KOPT-K1 (cell line): ENCODE measurements at regions not wholly inside any gene's neighbourhood (a gene's known extent, or its start where the extent isn't known, plus 50 kb on each side); places are given as distances from the start of the nearest gene placed in this dataset.

ENCODE experiments used
- H3K27ac ChIP-seq: fragments of 200-600 bp; sonication (generic); 2 replicates; pipeline ENCODE4 v1.5.1; 2016; ENCODE audit warnings: antibody characterized with exemption, mild to moderate bottlenecking, low read depth, low read length; ENCODE audit not compliant: poor library complexity, severe bottlenecking
- H3K36me3 ChIP-seq: fragments of 200-600 bp; sonication (generic); 2 replicates; pipeline ENCODE4 v1.5.1; 2017; ENCODE audit warnings: antibody characterized with exemption, mild to moderate bottlenecking, low read length, moderate library complexity; ENCODE audit not compliant: insufficient read depth
- H3K9me3 ChIP-seq: fragments of 200-600 bp; sonication (generic); 2 replicates; pipeline ENCODE4 v1.5.1; 2017; ENCODE audit warnings: antibody characterized with exemption, low read length, mild to moderate bottlenecking; ENCODE audit not compliant: insufficient read depth, poor library complexity, severe bottlenecking

- H3K36me3 ChIP-seq = no peaks in the 10 kb centered on the region
- H3K27ac ChIP-seq = no peak overlapping the region
- no peaks in the 10 kb centered on the region for H3K9me3 ChIP-seq
Measured at GRCh38 chr2:61707984-61708852, 145.6 kb downstream of the FAM161A start.

- no peak overlapping the region for H3K27ac ChIP-seq
- no peaks in the 10 kb centered on the region for H3K9me3 ChIP-seq
- no peaks in the 10 kb centered on the region for H3K36me3 ChIP-seq
Measured at GRCh38 chr2:61705625-61706024, 148.2 kb downstream of the FAM161A start.

- Histone ChIP-seq H3K27ac (no peak overlapping the region), H3K9me3 (no peaks in the 10 kb centered on the region), H3K36me3 (no peaks in the 10 kb centered on the region)
Measured at GRCh38 chr2:61704364-61704763, 149.5 kb downstream of the FAM161A start.

GRCh38 chr2:61702088-61702467 is 151.8 kb downstream of the FAM161A start:
- H3K9me3 ChIP-seq = no peaks in the 10 kb centered on the region
- no peak overlapping the region for H3K27ac ChIP-seq
- no peaks in the 10 kb centered on the region for H3K36me3 ChIP-seq

- no peaks in the 10 kb centered on the region for H3K36me3 ChIP-seq
- no peak overlapping the region for H3K27ac ChIP-seq
- no peaks in the 10 kb centered on the region for H3K9me3 ChIP-seq
Measured at GRCh38 chr2:61700464-61700863, 153.4 kb downstream of the FAM161A start.

DNA sequence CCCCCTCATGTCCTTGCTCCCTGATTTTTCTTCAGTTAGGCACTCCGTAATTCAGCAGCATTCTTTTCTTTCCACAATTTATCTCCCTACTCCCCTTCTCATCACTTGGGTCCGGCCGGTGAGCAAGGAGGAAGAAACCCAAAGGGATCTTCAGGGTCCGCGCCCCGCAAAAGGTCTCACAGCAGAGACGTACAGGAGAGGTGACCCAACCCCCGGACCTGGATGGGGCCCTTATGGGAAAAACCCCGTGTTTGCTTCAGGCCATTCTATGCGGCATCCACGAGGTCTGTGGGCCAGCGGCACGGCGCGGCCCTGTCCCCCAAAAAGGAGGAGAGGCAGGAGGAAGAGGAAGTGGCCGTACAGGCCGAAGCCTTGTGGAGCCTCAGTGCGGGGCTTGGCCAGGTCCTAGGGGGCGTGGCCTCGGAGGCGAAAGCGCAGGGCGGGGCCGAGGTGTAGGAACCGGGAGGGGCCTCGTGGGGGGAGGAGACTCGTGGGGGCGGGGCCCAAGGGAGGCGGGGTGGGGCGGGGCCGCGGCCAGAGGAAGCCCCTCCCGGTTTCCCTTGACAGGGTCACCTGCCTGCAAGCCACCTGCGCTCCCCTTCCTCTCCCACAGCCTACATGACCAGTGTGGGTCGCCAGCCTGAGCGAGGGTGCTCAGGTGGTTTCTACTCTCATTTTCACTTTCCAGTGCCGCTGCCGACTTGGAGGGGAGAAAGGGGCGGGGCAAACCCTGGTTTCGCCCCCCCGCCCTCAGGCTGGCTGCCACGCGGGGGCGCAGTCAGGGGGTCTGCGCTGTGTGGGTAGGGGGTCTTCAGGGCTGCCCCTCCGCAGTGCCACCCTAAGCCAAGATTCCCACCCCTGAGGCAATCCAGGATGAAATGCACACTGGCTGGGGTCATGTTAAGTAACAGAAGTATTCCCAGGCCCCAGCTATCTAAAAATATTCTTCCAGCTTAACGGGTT is 156.4 kb upstream of the XPO1 start:
- H3K9me3 ChIP-seq = no peaks in the 10 kb centered on the region
- peak overlapping the region; percentile 57 for H3K27ac ChIP-seq
- no peaks in the 10 kb centered on the region for H3K36me3 ChIP-seq

- no peak overlapping the region for H3K27ac ChIP-seq
- H3K36me3 ChIP-seq = no peaks in the 10 kb centered on the region
- H3K9me3 ChIP-seq = no peaks in the 10 kb centered on the region
Measured at GRCh38 chr2:61693744-61694143, 155.6 kb upstream of the XPO1 start.

DNA sequence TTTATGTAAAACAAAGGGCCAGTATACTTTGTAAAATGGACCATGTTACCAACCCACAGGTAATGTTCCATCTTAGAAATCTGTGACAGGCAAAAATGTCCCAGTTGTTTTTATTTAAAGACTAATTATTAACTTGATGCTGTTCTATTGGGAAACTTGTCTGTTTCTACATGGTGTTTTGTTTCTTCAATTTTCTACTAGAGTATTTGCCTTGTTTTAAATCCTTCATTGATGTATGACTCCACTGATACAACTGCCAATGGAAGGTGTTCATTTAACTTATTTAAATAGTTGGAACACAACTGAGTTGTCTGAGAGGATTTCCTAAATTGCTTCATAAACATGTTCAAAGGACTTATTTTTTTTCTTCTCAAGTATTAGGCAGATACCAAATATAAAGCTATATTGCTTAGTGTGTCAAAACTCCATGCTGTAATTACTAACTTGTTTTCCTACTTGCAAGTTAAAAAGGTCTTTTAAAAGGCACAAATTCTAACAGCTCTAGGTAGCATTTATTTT is 152.0 kb upstream of the XPO1 start:
- no peak overlapping the region for H3K27ac ChIP-seq
- H3K36me3 ChIP-seq = no peaks in the 10 kb centered on the region
- no peaks in the 10 kb centered on the region for H3K9me3 ChIP-seq

DNA sequence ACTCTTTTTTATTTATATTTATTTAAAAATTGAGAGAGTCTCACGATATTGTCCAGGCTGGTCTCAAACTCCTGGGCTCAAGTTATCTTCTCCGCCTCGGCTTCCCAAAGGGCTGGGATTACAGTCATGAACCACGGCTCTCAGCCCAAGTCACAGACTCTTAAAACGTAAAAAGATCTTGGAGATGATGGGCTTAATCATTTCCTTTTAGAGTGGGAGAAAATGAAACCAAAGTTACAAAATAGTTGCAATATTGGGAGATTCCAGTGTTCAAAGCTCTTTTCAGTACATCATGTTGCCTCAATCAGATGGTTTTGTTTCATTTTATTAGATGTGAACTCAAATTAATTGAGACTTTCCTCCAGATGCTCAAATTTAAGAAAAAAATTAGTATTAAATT is 151.4 kb upstream of the XPO1 start:
- Histone ChIP-seq H3K36me3 (no peaks in the 10 kb centered on the region), H3K9me3 (no peaks in the 10 kb centered on the region), H3K27ac (no peak overlapping the region)

GRCh38 chr2:61688369-61689334 is 150.5 kb upstream of the XPO1 start:
- Histone ChIP-seq H3K36me3 (no peaks in the 10 kb centered on the region), H3K27ac (no peak overlapping the region), H3K9me3 (no peaks in the 10 kb centered on the region)

GRCh38 chr2:61679096-61679495 is 140.9 kb upstream of the XPO1 start:
- Histone ChIP-seq H3K9me3 (peaks cover 35% of the 10 kb centered on the region), H3K27ac (no peak overlapping the region), H3K36me3 (no peaks in the 10 kb centered on the region)

DNA sequence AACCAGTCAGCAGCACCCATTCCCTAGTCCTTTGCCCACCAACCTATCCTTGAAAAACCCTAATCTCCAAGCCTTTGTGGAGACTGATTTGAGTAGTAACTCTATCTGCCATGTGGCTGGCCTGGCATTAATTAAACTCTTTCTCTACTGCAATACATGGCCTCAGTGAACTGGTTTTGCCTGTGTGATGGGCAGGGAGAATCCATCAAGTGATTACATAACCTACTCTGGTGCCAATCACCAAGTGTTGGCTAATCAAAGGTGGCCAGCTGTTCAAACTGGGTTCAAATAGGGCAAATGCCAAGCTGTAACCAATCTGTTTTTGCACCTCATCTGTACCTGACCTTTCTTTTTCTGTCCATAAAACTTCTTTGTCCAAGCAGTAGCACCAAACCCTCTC is 139.8 kb upstream of the XPO1 start:
- peaks cover 35% of the 10 kb centered on the region for H3K9me3 ChIP-seq
- no peak overlapping the region for H3K27ac ChIP-seq
- no peaks in the 10 kb centered on the region for H3K36me3 ChIP-seq

- H3K27ac ChIP-seq = no peak overlapping the region
Measured at GRCh38 chr2:61677306-61677705, 139.2 kb upstream of the XPO1 start.

GRCh38 chr2:61675204-61675603 is 137.0 kb upstream of the XPO1 start:
- Histone ChIP-seq H3K27ac (no peak overlapping the region), H3K9me3 (peaks cover 35% of the 10 kb centered on the region), H3K36me3 (no peaks in the 10 kb centered on the region)

More at GRCh38 chr2:61677306-61677705, 139.2 kb upstream of the XPO1 start:
- Histone ChIP-seq H3K9me3 (peaks cover 35% of the 10 kb centered on the region), H3K36me3 (no peaks in the 10 kb centered on the region)
